LNCAP (cell line): ENCODE measurements at regions not wholly inside any gene's neighbourhood (a gene's known extent, or its start where the extent isn't known, plus 50 kb on each side); places are given as distances from the start of the nearest gene placed in this dataset.

Source experiments
- CTCF ChIP-seq: fragments of 450-650 bp; IDR thresholded peaks from 2 replicates; pipeline ENCODE4 v1.5.1; 2017; ENCODE audit warnings: mild to moderate bottlenecking

GRCh38 chr7:153541903-153542302 lies 510.3 kb upstream of the DPP6 start:
- no peak for TF ChIP-seq CTCF

- TF ChIP-seq CTCF: no peak
These were observed 509.0 kb upstream of the DPP6 start for GRCh38 chr7:153543232-153543631.

GRCh38 chr7:153550173-153550572 lies 502.0 kb upstream of the DPP6 start:
- no peak for TF ChIP-seq CTCF

- TF ChIP-seq CTCF: no peak
These were observed 487.8 kb upstream of the DPP6 start for GRCh38 chr7:153564391-153564790.

GRCh38 chr7:153566324-153566723 lies 485.9 kb upstream of the DPP6 start:
- TF ChIP-seq CTCF: no peak

- no peak for TF ChIP-seq CTCF
These were observed 484.8 kb upstream of the DPP6 start for GRCh38 chr7:153567426-153567825.

- TF ChIP-seq CTCF: no peak
These were observed 476.1 kb upstream of the DPP6 start for GRCh38 chr7:153576096-153576495.

GRCh38 chr7:153581419-153581818 lies 470.8 kb upstream of the DPP6 start:
- TF ChIP-seq CTCF: no peak
